Activated CD8-positive, alpha-beta memory T cell treated with anti-CD3 and anti-CD28 coated beads, Interleukin-2, amount 10 ng/mL, durations not matched to agents 7 days and 5 days (primary cell): ENCODE measurements at regions not wholly inside any gene's neighbourhood (a gene's known extent, or its start where the extent isn't known, plus 50 kb on each side); places are given as distances from the start of the nearest gene placed in this dataset.
"Not testable (repeated sequence)": the region's sequence is repeated elsewhere in the genome, so short reads cannot be mapped to it uniquely, and the experiment has no call there.

ENCODE experiments used
- ATAC-seq: fragments of 150-1000 bp; cut with Tn5 transposase; one replicate; pipeline ENCODE4 v1.10.0; 2021; ENCODE audit warnings: moderate library complexity
- CTCF ChIA-PET: fragments of 350-600 bp; sonication (Branson Sonifier 250); formaldehyde crosslinking; loops from one replicate; lab custom pipeline; 2021; ENCODE audit warnings: antibody characterized with exemption; lab: Charles Lee
- DNase-seq: peaks from one replicate; pipeline ENCODE4 v3.0.0-alpha.2; 2020
- H3K27ac Mint-ChIP-seq: one replicate; pipeline ENCODE4 v1.8.0; 2021; ENCODE audit warnings: mild to moderate bottlenecking, mixed read lengths
- H3K27me3 Mint-ChIP-seq: one replicate; pipeline ENCODE4 v1.8.0; 2021; ENCODE audit warnings: mixed read lengths
- H3K36me3 Mint-ChIP-seq: one replicate; pipeline ENCODE4 v1.8.0; 2021; ENCODE audit warnings: mild to moderate bottlenecking, mixed read lengths
- H3K4me1 Mint-ChIP-seq: one replicate; pipeline ENCODE4 v1.8.0; 2021; ENCODE audit warnings: mixed read lengths
- H3K4me3 Mint-ChIP-seq: one replicate; pipeline ENCODE4 v1.8.0; 2021; ENCODE audit warnings: mild to moderate bottlenecking, moderate library complexity, mixed read lengths
- H3K9me3 Mint-ChIP-seq: one replicate; pipeline ENCODE4 v1.8.0; 2022; ENCODE audit warnings: low read depth, mixed read lengths

- H3K9me3 Mint-ChIP-seq, H3K27me3 Mint-ChIP-seq, ATAC-seq, CTCF ChIA-PET, H3K27ac Mint-ChIP-seq, H3K36me3 Mint-ChIP-seq, H3K4me1 Mint-ChIP-seq, H3K4me3 Mint-ChIP-seq: not testable (repeated sequence)
- DNase-seq = peak; percentile 11
Measured at GRCh38 chr15:20611667-20612290, 70.2 kb upstream of the GOLGA6L6 start.

- CTCF ChIA-PET, DNase-seq, H3K36me3 Mint-ChIP-seq, H3K4me1 Mint-ChIP-seq, ATAC-seq, H3K27me3 Mint-ChIP-seq, H3K9me3 Mint-ChIP-seq, H3K27ac Mint-ChIP-seq, H3K4me3 Mint-ChIP-seq: not testable (repeated sequence)
Measured at GRCh38 chr15:20608179-20608578, 66.6 kb upstream of the GOLGA6L6 start.

GRCh38 chr15:20597245-20597644, 55.6 kb upstream of the GOLGA6L6 start:
- H3K36me3 Mint-ChIP-seq, H3K4me1 Mint-ChIP-seq, H3K27ac Mint-ChIP-seq, H3K27me3 Mint-ChIP-seq, H3K4me3 Mint-ChIP-seq, CTCF ChIA-PET, H3K9me3 Mint-ChIP-seq, ATAC-seq: not testable (repeated sequence)
- DNase-seq = peak; percentile 9

DNA sequence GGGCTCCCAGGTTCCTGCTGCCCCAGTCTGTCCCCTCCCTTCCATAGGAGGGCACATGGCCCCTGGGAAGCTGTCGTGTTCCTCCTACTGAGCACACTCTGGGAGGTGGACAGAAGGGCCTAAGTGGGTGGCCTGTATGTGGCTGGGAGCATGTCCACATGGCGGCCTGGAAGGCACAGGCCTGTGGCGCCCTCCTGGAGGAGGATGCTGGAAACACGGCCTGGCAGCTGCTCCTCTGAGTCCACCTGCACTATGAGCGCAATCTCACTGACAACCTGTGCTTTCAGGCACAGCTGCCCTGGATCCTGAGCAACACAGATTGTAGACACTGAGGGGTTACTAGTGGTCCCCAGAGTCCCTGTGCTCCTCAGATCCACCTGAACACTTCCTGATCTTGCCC, 52.6 kb upstream of the GOLGA6L6 start:
- DNase-seq, CTCF ChIA-PET, H3K36me3 Mint-ChIP-seq, H3K27me3 Mint-ChIP-seq, H3K9me3 Mint-ChIP-seq, H3K4me1 Mint-ChIP-seq, H3K4me3 Mint-ChIP-seq, H3K27ac Mint-ChIP-seq, ATAC-seq: not testable (repeated sequence)

- H3K4me3 Mint-ChIP-seq, H3K27me3 Mint-ChIP-seq, H3K9me3 Mint-ChIP-seq, ATAC-seq, H3K36me3 Mint-ChIP-seq, H3K27ac Mint-ChIP-seq, CTCF ChIA-PET, H3K4me1 Mint-ChIP-seq, DNase-seq: not testable (repeated sequence)
Measured at GRCh38 chr15:20591936-20592335, 50.3 kb upstream of the GOLGA6L6 start.
